Right atrium auricular region (tissue), 2 donors: ENCODE measurements at regions not wholly inside any gene's neighbourhood (a gene's known extent, or its start where the extent isn't known, plus 50 kb on each side); places are given as distances from the start of the nearest gene placed in this dataset.

Source experiments
- DNase-seq: peaks from one replicate; pipeline ENCODE4 v3.0.0-alpha.2; 2019; ENCODE audit warnings: low spot score
- H3K27ac ChIP-seq, 2 donors: fragments of 200-600 bp; sonication (generic); 1 replicate in 1 of 2; 2 replicates in 1 of 2; pipeline ENCODE4 v1.5.1; 2016 to 2019
- H3K27me3 ChIP-seq, 2 donors: fragments of 200-600 bp; sonication (generic); one replicate each; pipeline versions ENCODE4 v1.5.1 to v1.6.0; 2017 to 2019
- H3K36me3 ChIP-seq: fragments of 200-600 bp; sonication (generic); one replicate; pipeline ENCODE4 v1.5.1; 2016
- H3K4me1 ChIP-seq, 2 donors: fragments of 200-600 bp; sonication (generic); one replicate each; pipeline versions ENCODE4 v1.5.1 to v1.6.0; 2017 to 2019
- H3K4me3 ChIP-seq, 2 donors: fragments of 200-600 bp; sonication (generic); 1 replicate in 1 of 2; 2 replicates in 1 of 2; pipeline ENCODE4 v1.5.1; 2017 to 2019; ENCODE audit warnings: mild to moderate bottlenecking in 1 of 2, moderate library complexity in 1 of 2
- H3K9me3 ChIP-seq, 2 donors: fragments of 200-600 bp; sonication (generic); one replicate each; pipeline ENCODE4 v1.5.1; 2019
- CTCF ChIP-seq, 2 donors: fragments of 200-600 bp; sonication (generic); IDR thresholded peaks; one replicate each; pipeline ENCODE4 v1.5.1; 2019; ENCODE audit warnings: antibody characterized with exemption in 2 of 2

GRCh38 chr13:87376081-87376480 is 295.1 kb upstream of the SLITRK5 start:
- H3K9me3 ChIP-seq: no peaks in the 10 kb centered on the region
- no peak overlapping the region for H3K4me3 ChIP-seq
- no peaks in the 10 kb centered on the region for H3K27me3 ChIP-seq
- no peak for TF ChIP-seq CTCF (IDR thresholded peaks at IDR 0.05)
- no peaks in the 10 kb centered on the region for H3K4me1 ChIP-seq
- H3K36me3 ChIP-seq: no peaks in the 10 kb centered on the region
- no peak overlapping the region for H3K27ac ChIP-seq
- no peak for DNase-seq

DNA sequence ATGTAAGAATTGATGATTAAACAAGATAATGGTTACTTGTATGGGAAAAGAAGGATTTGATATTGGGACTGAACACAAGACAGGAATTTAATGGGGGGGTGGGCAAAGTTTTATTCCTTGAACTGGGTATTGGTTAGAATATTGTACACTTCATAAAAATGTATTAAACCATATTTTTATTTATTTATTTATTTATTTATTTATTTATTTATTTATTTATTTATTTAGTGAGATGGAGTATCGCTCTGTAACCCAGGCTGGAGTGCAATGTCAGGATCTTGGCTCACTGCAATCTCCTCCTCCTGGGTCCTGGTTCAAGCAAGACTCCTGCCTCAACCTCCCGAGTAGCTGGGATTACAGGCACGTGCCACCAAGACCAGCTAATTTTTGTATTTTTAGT is 287.1 kb upstream of the SLITRK5 start:
- H3K4me3 ChIP-seq: no peak overlapping the region
- H3K27me3 ChIP-seq: no peaks in the 10 kb centered on the region
- H3K36me3 ChIP-seq: no peaks in the 10 kb centered on the region
- no peak overlapping the region for H3K27ac ChIP-seq
- no peaks in the 10 kb centered on the region for H3K4me1 ChIP-seq
- TF ChIP-seq CTCF (IDR thresholded peaks at IDR 0.05): no peak
- DNase-seq: no peak
- no peaks in the 10 kb centered on the region for H3K9me3 ChIP-seq

DNA sequence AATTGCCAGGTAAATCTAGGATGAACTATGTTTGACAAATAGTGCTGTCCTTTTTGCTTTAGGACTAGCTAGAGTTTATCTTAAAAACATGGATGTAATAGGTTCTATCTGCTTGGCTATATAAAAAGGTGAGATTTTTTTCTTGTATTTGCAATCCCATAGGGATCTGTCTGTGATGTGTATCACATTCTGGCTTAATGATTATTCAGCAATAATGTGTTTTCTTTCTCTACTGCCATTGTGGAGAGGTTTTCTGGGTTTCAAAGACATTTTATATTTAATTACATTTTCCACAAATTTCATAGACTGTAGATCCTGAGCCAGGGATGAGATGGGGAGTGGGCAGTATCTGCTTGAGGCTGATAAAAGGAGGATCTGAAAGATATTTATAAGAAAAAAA is 277.8 kb upstream of the SLITRK5 start:
- no peak overlapping the region for H3K4me3 ChIP-seq
- H3K36me3 ChIP-seq: no peaks in the 10 kb centered on the region
- H3K4me1 ChIP-seq: no peaks in the 10 kb centered on the region
- DNase-seq: no peak
- H3K9me3 ChIP-seq: no peaks in the 10 kb centered on the region
- H3K27me3 ChIP-seq: no peaks in the 10 kb centered on the region
- no peak for TF ChIP-seq CTCF (IDR thresholded peaks at IDR 0.05)
- H3K27ac ChIP-seq: no peak overlapping the region

- no peaks in the 10 kb centered on the region for H3K4me1 ChIP-seq
- H3K27ac ChIP-seq: no peak overlapping the region
- no peak overlapping the region for H3K4me3 ChIP-seq
- H3K27me3 ChIP-seq: no peaks in the 10 kb centered on the region
- no peak for TF ChIP-seq CTCF (IDR thresholded peaks at IDR 0.05)
- no peak for DNase-seq
- no peaks in the 10 kb centered on the region for H3K36me3 ChIP-seq
- H3K9me3 ChIP-seq: no peaks in the 10 kb centered on the region
Measured at GRCh38 chr13:87398047-87398446, 273.1 kb upstream of the SLITRK5 start.

- Histone ChIP-seq H3K9me3 (no peaks in the 10 kb centered on the region), H3K27me3 (no peaks in the 10 kb centered on the region), H3K27ac (no peak overlapping the region), H3K4me1 (no peaks in the 10 kb centered on the region), H3K4me3 (no peak overlapping the region), H3K36me3 (no peaks in the 10 kb centered on the region)
- TF ChIP-seq CTCF (IDR thresholded peaks at IDR 0.05): no peak
- no peak for DNase-seq
Measured at GRCh38 chr13:87403748-87404432, 267.3 kb upstream of the SLITRK5 start.

GRCh38 chr13:87426742-87427141 is 244.4 kb upstream of the SLITRK5 start:
- no peaks in the 10 kb centered on the region for H3K4me1 ChIP-seq
- H3K9me3 ChIP-seq: no peaks in the 10 kb centered on the region
- no peak for TF ChIP-seq CTCF (IDR thresholded peaks at IDR 0.05)
- no peak overlapping the region for H3K27ac ChIP-seq
- H3K27me3 ChIP-seq: no peaks in the 10 kb centered on the region
- H3K4me3 ChIP-seq: no peak overlapping the region
- no peak for DNase-seq
- H3K36me3 ChIP-seq: no peaks in the 10 kb centered on the region
